ENCODE measurements at regions not wholly inside any gene's neighbourhood (a gene's known extent, or its start where the extent isn't known, plus 50 kb on each side); places are given as distances from the start of the nearest gene placed in this dataset.

DNA sequence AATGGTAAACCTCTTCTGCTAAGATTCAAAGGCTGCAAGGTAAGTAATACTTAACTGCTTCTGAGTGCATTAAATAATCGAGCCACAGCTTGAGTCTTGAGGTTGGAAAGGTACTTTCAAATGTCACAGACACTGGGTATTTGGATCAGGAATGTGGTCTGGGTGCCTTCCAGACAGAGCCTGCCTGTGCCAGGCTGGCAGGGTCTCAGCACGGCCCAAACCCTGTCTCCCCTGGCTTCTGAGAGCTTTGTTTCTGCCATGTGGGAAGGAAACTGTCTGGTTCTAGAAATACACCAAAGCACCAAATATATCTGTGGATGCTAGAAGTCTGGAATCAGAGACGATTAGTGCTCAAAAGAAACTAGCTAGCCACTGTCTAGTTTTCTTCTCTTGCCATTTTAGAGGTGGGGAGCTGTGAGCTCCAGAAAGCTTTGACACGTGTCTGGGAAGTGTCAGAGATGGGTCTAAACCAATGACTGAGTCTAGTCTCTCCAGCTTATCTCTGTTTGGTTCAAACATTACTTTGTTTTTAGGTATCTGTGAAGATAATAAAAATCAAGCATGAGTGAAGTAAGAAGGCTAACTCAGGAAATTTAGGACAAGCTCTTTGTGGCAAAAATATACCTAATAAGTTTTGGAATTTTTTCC lies 162.8 kb downstream of the CYP26A1 start:
- TF ChIP-seq, protein P1, sequence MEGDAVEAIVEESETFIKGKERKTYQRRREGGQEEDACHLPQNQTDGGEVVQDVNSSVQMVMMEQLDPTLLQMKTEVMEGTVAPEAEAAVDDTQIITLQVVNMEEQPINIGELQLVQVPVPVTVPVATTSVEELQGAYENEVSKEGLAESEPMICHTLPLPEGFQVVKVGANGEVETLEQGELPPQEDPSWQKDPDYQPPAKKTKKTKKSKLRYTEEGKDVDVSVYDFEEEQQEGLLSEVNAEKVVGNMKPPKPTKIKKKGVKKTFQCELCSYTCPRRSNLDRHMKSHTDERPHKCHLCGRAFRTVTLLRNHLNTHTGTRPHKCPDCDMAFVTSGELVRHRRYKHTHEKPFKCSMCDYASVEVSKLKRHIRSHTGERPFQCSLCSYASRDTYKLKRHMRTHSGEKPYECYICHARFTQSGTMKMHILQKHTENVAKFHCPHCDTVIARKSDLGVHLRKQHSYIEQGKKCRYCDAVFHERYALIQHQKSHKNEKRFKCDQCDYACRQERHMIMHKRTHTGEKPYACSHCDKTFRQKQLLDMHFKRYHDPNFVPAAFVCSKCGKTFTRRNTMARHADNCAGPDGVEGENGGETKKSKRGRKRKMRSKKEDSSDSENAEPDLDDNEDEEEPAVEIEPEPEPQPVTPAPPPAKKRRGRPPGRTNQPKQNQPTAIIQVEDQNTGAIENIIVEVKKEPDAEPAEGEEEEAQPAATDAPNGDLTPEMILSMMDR (IDR thresholded peaks at IDR 0.05), result no peak
- no peak for TF ChIP-seq POLR2AphosphoS5 (IDR thresholded peaks at IDR 0.05)
- no peak for TF ChIP-seq POLR2A (IDR thresholded peaks at IDR 0.05)
